Prostate gland (tissue), 2 donors: ENCODE measurements at regions not wholly inside any gene's neighbourhood (a gene's known extent, or its start where the extent isn't known, plus 50 kb on each side); places are given as distances from the start of the nearest gene placed in this dataset.

Experiments
- POLR2AphosphoS5 ChIP-seq: sonication (generic); formaldehyde crosslinking; IDR thresholded peaks from one replicate; pipeline ENCODE4 v1.6.1; 2017; ENCODE audit warnings: antibody characterized with exemption
- TF ChIP-seq, protein P1 (sequence below), 4 experiments: fragments of 200-600 bp in 2 of 4; fragments of 450-650 bp in 2 of 4; sonication (generic) in 2 of 4; IDR thresholded peaks; 1 replicate in 3 of 4; 2 replicates in 1 of 4; pipeline ENCODE4 v1.5.1; 2016 to 2019; ENCODE audit warnings: antibody characterized with exemption in 4 of 4, mild to moderate bottlenecking in 2 of 4, moderate library complexity in 2 of 4

DNA sequence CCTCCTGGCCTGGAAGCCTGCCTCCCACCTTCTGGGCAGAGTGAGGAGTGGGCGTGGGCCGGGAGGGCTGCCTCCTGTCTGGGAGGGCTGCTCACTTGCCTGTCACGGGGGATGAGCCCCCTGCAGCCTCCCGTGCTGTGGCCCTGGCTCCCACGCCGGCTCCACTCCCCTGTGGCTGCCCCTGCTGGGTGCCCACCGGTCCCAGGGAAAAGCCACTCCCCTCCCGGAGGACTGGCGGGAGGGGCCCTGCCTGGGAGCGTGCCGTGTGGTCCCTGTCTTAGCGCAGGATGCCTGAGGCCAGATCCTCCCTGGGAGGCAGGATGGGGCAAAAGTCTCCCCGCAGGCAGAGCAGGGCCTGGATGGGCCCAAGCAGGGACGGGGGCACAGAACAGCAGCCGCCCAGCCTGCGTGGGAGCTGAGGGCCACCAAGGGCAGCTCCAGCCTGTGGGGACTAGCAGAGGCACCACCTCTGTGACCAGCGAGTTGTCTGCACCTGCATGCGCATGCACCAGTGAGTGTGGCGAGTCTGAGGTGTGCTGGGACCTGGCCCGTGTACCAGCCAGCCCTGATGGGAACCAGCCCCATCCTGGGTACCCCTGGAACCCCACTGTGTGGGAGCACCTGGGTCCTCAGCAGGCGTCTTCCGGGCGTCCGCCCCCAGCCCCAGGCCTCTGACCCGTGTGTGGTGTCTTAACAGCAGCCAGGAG, 339.9 kb downstream of the SEC14L1 start:
- TF ChIP-seq, protein P1, sequence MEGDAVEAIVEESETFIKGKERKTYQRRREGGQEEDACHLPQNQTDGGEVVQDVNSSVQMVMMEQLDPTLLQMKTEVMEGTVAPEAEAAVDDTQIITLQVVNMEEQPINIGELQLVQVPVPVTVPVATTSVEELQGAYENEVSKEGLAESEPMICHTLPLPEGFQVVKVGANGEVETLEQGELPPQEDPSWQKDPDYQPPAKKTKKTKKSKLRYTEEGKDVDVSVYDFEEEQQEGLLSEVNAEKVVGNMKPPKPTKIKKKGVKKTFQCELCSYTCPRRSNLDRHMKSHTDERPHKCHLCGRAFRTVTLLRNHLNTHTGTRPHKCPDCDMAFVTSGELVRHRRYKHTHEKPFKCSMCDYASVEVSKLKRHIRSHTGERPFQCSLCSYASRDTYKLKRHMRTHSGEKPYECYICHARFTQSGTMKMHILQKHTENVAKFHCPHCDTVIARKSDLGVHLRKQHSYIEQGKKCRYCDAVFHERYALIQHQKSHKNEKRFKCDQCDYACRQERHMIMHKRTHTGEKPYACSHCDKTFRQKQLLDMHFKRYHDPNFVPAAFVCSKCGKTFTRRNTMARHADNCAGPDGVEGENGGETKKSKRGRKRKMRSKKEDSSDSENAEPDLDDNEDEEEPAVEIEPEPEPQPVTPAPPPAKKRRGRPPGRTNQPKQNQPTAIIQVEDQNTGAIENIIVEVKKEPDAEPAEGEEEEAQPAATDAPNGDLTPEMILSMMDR (IDR thresholded peaks at IDR 0.05), result no peak
- no peak for TF ChIP-seq POLR2AphosphoS5
